ENCODE measurements at regions not wholly inside any gene's neighbourhood (a gene's known extent, or its start where the extent isn't known, plus 50 kb on each side); places are given as distances from the start of the nearest gene placed in this dataset.
A peak's percentile ranks its signal among the peaks of the same experiment; 100 is the strongest.

DNA sequence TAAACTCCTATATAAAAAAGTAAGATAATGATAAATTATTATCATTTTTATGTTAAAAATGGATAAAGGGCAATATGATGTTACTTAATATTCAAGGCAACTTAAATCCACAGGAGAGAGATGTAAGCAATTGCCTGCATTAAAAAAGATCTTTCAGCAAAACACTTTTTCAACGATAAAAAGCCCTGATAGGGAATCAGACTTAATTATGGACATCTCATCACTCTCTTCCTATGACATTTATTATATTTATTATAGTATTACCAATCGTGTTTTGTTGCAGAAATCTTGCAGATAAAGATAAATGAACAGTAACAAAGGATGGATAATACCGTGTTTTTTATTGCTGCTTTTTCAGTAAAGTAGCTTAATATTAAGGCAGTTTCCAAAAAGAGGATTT is 178.5 kb downstream of the SH2D1A start:
- no peak for DNase-seq

GRCh38 chrX:124529786-124530185 is 183.4 kb downstream of the SH2D1A start:
- no peak for DNase-seq

DNA sequence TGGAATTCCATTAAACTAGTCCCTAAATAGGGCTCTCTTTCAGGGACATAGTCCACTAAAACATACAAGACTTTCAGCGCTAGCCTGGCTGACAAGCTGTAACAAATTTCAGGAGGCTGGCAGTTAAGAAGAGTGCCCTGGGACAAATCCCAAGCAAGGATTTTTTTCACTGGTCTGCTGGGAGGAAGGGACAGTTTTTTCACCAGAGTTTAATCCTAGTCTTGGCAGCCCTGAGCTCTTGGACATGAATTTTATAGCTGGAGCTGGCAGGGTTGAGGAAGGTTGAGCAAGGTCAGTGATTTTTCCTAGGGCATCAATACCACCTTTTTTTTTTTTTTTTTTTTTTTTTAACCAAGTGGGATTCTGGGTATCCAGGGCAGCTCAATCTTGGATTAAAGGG is 184.4 kb downstream of the SH2D1A start:
- peak; percentile 8 for DNase-seq

- no peak for DNase-seq
Observed at GRCh38 chrX:124534536-124534935, 188.2 kb downstream of the SH2D1A start.

- DNase-seq: no peak
Observed at GRCh38 chrX:124540474-124540873, 194.1 kb downstream of the SH2D1A start.

DNA sequence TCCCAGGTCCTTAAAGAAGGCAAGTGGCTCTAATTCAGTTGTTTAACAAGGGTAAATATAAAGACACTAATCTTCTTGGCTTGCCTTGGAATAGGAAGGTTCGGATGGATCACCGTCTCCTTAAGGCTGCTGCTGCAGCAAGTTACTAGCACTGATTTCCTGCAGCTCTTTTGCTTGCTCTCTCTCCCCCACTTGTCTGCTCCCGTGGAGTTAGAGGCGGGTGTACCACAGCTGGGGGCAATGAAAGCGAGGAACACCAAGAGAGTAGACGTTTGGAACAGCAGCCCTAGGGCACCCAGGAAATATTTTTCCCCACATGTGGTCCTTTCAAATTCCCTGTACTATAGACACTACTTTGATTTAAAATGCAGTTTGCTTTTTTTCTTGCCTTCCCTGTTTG is 202.2 kb downstream of the SH2D1A start:
- no peak for DNase-seq

- no peak for DNase-seq
Observed at GRCh38 chrX:124555036-124555595, 208.8 kb downstream of the SH2D1A start.

DNA sequence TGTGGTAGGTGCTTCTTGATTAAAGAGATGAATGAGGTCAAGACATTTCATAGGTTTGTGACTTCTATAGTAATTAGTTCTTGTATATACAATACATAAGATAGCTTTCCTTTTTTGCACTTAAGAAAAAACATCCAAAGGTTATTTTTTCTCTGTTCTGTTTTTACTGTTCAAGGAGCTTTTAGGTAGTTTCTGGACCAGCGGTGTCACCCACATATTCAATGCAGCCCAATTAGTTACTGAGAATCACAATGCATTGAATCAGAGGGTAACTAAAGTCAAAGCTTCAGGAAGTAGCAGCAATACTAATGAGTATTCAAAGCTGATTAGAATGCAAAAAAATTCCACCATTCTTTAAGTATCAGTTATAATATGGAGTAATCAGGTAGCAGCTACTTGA is 211.6 kb downstream of the SH2D1A start:
- DNase-seq: no peak

- no peak for DNase-seq
Observed at GRCh38 chrX:124573468-124573867, 227.1 kb downstream of the SH2D1A start.

DNA sequence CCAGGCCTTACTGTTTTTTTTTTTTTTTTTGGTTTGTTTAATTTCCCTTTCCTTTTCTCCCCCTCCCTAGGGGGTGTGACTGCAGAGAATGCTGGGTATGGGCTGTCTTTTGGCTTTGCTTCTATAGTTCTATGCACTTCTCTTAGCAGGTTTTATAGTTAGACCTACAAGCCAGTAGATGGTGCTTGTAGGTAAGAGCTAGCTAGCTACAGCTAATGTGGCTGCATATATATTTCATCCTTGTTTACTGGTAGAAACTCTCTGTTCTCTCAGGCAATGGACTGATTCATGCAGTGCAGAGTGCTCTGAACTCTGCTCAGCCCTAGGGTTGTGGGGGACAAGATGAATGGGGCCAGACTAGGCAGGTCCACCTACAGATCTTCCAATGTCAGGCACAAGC is 246.4 kb downstream of the SH2D1A start:
- DNase-seq: no peak

DNA sequence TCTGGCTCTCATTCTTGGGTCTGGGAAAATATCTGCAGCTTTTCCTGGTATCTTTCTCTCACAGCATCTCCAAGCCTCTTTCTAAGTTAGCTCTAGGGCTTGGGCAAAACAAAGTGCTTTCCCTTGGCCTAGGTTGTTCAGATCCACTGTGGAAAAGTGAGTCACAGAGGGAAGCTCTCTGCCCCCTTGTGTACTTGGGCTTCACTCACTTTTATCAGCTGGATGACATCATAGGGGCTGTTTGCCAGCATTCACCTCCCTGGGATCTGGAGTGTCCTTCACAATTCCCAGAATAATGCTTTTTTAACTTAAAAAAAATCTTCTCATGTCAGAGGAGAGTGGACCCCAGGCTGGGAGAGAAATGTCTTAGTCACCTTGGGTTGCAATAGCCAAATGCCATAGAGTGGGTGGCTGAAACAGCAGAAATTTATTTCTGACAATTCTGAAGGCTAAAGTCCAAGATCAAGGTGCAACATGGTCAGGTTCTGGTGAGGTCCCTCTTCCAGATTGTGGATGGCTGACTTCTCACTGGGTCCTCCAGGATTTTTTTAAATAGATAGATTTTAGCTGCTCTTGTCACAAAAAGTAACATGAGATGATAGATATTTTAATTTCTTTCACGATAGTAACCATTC is 247.8 kb downstream of the SH2D1A start:
- DNase-seq: no peak

DNA sequence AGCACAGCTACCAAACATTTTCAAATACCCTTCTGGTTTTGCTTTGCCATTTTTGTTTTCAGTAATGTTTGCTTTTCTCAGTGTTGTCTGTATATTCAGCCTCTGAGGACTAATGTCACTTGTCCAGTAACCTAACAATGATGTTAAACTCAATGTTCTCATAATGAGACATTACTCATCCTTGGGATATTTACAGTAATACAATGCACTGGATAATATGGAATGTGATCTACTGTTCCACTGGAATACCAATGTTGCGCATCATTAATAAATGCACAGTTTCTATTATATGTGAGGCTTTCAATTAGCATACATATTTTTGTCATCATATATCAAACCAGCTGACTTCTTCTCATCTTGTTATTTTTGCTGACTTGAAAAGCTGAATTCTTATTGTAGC is 259.1 kb downstream of the SH2D1A start:
- no peak for DNase-seq

DNA sequence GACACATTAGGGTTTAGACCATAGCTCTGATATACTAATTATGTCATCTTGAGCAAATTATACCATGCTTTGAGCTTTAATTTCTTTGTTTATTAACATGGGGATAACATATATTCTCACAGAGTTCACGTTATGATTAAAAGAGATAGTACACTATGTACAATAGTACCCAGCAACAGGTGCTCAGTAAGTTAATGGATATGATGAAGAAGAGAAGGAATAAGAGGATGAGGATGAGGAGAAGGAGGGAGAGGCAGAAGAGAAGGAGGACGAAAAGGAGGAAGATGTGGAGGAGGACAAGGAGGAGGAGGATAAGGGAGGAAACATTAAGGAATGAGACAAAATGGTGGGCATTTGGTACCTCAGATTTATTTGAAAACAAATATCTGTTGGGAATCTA is 260.4 kb downstream of the SH2D1A start:
- DNase-seq: no peak

DNA sequence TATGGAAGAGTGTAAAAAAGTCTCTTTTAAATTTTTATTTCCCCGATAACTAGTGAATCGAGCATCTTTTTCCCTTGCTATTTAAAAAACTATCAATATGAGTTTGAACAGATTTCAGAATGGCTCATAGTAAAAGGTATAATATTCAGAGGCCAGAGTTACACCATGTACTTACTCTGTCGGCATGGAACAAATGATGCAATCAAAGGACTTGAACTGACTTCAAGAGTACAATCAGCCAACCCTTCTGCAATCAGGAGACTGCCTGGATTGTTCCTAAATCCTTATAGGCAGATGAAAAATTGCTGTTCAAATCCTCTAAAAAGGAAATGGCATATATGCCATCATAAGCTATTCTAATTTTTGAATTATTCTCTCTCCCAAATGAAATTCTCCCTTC is 273.3 kb downstream of the SH2D1A start:
- no peak for DNase-seq

- peak; percentile 0 for DNase-seq
Observed at GRCh38 chrX:124634363-124634762, 288.0 kb downstream of the SH2D1A start.

DNA sequence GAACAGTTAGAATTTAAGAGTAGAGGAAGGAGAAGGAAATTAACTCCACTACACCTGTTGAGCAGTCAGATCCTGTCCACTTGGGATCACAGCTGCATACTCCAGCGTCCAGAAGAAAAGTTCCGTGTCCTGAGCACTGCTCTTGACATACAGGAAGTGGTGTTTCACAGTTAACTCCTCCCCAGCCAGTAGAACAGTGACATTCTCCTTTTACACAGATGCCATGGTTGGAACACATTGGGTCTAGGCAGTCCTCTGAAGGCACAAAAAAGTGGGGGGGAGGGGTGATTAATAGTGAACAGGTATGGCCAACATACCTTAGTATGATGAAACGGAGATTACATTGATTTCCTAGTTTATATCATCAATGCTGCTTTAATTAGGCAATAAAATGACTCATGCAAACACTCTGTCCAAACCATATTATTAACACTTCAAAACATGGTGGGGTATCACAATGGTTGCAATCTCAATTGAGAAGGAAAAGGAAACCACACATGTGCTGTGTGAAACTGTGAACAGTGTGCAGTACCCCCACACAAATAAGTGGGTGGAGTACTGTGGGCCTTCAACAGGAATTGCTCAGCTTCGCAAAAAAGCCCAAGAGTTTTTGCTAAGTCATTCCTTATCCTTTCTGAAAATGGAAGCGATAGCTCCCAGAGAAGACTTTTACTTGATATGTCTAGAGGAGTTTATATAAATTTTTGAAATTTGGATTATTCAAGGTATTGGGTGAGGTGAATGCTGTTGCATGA is 295.6 kb downstream of the SH2D1A start:
- DNase-seq: no peak

- DNase-seq: no peak
Observed at GRCh38 chrX:124646403-124646802, 300.0 kb downstream of the SH2D1A start.

- no peak for DNase-seq
Observed at GRCh38 chrX:124651031-124651430, 304.7 kb downstream of the SH2D1A start.

- no peak for DNase-seq
Observed at GRCh38 chrX:124665621-124666400, 319.4 kb downstream of the SH2D1A start.

DNA sequence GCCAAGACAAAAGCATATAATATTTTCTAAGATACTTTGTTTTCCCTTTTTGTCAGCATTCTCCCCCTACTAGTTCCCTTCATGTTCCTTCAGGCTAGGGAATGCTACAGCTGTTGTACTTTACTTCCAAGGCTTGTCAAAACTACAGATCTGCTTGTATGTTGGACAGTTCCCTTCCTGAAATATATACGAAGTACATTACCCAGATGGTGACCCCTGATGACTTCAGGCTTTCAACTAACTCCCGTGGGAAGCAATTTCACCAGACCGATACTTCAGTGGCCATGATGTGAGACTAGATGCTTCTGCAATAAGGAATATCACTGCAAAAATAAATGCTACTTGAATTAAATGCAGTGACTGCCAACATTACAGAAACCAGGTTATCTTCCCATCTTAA is 332.8 kb downstream of the SH2D1A start:
- DNase-seq: peak; percentile 13

GRCh38 chrX:124680287-124680686 is 333.9 kb downstream of the SH2D1A start:
- DNase-seq: no peak

GRCh38 chrX:124690495-124690894 is 344.1 kb downstream of the SH2D1A start:
- no peak for DNase-seq

GRCh38 chrX:124699876-124700275 is 353.5 kb downstream of the SH2D1A start:
- no peak for DNase-seq
